Sigmoid colon (tissue), 4 donors: ENCODE measurements at regions not wholly inside any gene's neighbourhood (a gene's known extent, or its start where the extent isn't known, plus 50 kb on each side); places are given as distances from the start of the nearest gene placed in this dataset.

Experiments used
- POLR2A ChIP-seq, 2 donors: fragments of 450-650 bp; IDR thresholded peaks; one replicate each; pipeline ENCODE4 v1.6.1; 2016; ENCODE audit warnings: antibody characterized with exemption in 2 of 2, mild to moderate bottlenecking in 2 of 2, moderate library complexity in 2 of 2
- POLR2AphosphoS5 ChIP-seq, 4 donors: sonication (generic); formaldehyde crosslinking; IDR thresholded peaks; one replicate each; pipeline ENCODE4 v1.6.1; 2017; ENCODE audit warnings: antibody characterized with exemption in 4 of 4
- TF ChIP-seq, protein P1 (sequence below), 4 experiments: fragments of 450-650 bp in 3 of 4; fragments of 200-600 bp in 1 of 4; IDR thresholded peaks; one replicate each; pipeline ENCODE4 v1.5.1; 2016 to 2019; ENCODE audit warnings: antibody characterized with exemption in 4 of 4, mild to moderate bottlenecking in 3 of 4, moderate library complexity in 2 of 4

DNA sequence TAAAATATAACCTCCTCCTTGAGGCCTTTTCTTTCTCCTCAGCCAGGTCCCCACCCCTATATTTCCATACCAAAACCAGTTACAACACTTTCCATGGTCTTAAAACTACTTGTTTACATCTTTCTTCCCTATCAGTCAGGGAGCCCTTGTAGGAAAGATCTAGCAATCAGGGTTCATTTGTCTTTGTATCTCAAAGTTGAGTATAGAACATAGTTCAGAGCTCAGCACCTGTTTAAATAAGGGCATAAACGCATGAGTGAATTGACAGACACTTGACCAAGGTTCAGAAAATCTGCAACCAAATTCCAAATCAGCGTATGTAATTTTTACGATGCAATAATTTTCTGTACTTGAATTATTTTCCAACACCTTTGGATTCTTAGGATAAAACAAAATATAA, 352.2 kb upstream of the MAGEB16 start:
- TF ChIP-seq POLR2A (IDR thresholded peaks at IDR 0.05) (no peak), POLR2AphosphoS5 (IDR thresholded peaks at IDR 0.05) (no peak)
- TF ChIP-seq, protein P1, sequence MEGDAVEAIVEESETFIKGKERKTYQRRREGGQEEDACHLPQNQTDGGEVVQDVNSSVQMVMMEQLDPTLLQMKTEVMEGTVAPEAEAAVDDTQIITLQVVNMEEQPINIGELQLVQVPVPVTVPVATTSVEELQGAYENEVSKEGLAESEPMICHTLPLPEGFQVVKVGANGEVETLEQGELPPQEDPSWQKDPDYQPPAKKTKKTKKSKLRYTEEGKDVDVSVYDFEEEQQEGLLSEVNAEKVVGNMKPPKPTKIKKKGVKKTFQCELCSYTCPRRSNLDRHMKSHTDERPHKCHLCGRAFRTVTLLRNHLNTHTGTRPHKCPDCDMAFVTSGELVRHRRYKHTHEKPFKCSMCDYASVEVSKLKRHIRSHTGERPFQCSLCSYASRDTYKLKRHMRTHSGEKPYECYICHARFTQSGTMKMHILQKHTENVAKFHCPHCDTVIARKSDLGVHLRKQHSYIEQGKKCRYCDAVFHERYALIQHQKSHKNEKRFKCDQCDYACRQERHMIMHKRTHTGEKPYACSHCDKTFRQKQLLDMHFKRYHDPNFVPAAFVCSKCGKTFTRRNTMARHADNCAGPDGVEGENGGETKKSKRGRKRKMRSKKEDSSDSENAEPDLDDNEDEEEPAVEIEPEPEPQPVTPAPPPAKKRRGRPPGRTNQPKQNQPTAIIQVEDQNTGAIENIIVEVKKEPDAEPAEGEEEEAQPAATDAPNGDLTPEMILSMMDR (IDR thresholded peaks at IDR 0.05) = no peak
